ENCODE measurements at regions not wholly inside any gene's neighbourhood (a gene's known extent, or its start where the extent isn't known, plus 50 kb on each side); places are given as distances from the start of the nearest gene placed in this dataset.

- Histone ChIP-seq H3K27me3 (no peaks in the 10 kb centered on the region), H3K9me3 (peaks cover 0 to 4% (median 2%) of the 10 kb centered on the region in 4 donors), H3K4me1 (no peaks in the 10 kb centered on the region), H3K27ac (replicated peaks in 1 of 4) (no peak overlapping the region), H3K36me3 (no peaks in the 10 kb centered on the region), H3K4me3 (no peak overlapping the region)
- TF ChIP-seq EP300 (IDR thresholded peaks at IDR 0.05) (no peak), POLR2AphosphoS5 (IDR thresholded peaks at IDR 0.05) (no peak), CTCF (IDR thresholded peaks at IDR 0.05) (no peak), POLR2A (IDR thresholded peaks at IDR 0.05; ENCODE audit: low read depth) (no peak)
- DNase-seq (ENCODE audit: extremely low spot score) = no peak
- intact Hi-C loops (cut with DNase I) = no loop called here
- 92% methylated on average over 3 of the region's 3 CpGs for WGBS
Observed at GRCh38 chr2:168357797-168358472, 98.1 kb upstream of the CERS6 start.

- no peaks in the 10 kb centered on the region for H3K4me1 ChIP-seq
- intact Hi-C loops (cut with DNase I) = no loop called here
- DNase-seq (ENCODE audit: extremely low spot score) = no peak
- no peaks in the 10 kb centered on the region for H3K9me3 ChIP-seq
- H3K27me3 ChIP-seq = no peaks in the 10 kb centered on the region
- TF ChIP-seq CTCF (IDR thresholded peaks at IDR 0.05) (no peak), POLR2A (IDR thresholded peaks at IDR 0.05; ENCODE audit: low read depth) (no peak), EP300 (IDR thresholded peaks at IDR 0.05) (no peak), POLR2AphosphoS5 (IDR thresholded peaks at IDR 0.05) (no peak)
- no peak overlapping the region for H3K27ac ChIP-seq (replicated peaks in 1 of 4)
- no peak overlapping the region for H3K4me3 ChIP-seq
- WGBS = 100% methylated on average over 1 of the region's 1 CpG
- no peaks in the 10 kb centered on the region for H3K36me3 ChIP-seq
Observed at GRCh38 chr2:168359082-168359481, 97.0 kb upstream of the CERS6 start.

- no peak for DNase-seq (ENCODE audit: extremely low spot score)
- 89% methylated on average over 4 of the region's 4 CpGs for whole genome bisulfite sequencing
Observed at GRCh38 chr2:168363347-168364092, 92.6 kb upstream of the CERS6 start.

GRCh38 chr2:168365094-168365621 is 90.9 kb upstream of the CERS6 start:
- Histone ChIP-seq H3K4me1 (no peaks in the 10 kb centered on the region), H3K27me3 (no peaks in the 10 kb centered on the region), H3K9me3 (no peaks in the 10 kb centered on the region), H3K36me3 (no peaks in the 10 kb centered on the region), H3K27ac (replicated peaks in 1 of 4) (no peak overlapping the region), H3K4me3 (no peak overlapping the region)
- intact Hi-C loops (cut with DNase I) = no loop called here
- no peak for DNase-seq (ENCODE audit: extremely low spot score)
- TF ChIP-seq POLR2A (IDR thresholded peaks at IDR 0.05; ENCODE audit: low read depth) = no peak
- TF ChIP-seq CTCF (IDR thresholded peaks at IDR 0.05) = no peak
- no peak for TF ChIP-seq EP300 (IDR thresholded peaks at IDR 0.05)
- TF ChIP-seq POLR2AphosphoS5 (IDR thresholded peaks at IDR 0.05) = no peak
- WGBS = 84% methylated on average over 6 of the region's 6 CpGs

More at GRCh38 chr2:168363347-168364092, 92.6 kb upstream of the CERS6 start:
- H3K27me3 ChIP-seq = no peaks in the 10 kb centered on the region
- H3K9me3 ChIP-seq = no peaks in the 10 kb centered on the region
- H3K27ac ChIP-seq (replicated peaks in 1 of 4) = no peak overlapping the region
- no peak overlapping the region for H3K4me3 ChIP-seq
- TF ChIP-seq POLR2AphosphoS5 (IDR thresholded peaks at IDR 0.05) = no peak
- TF ChIP-seq POLR2A (IDR thresholded peaks at IDR 0.05; ENCODE audit: low read depth) = no peak
- no peak for TF ChIP-seq EP300 (IDR thresholded peaks at IDR 0.05)
- no peak for TF ChIP-seq CTCF (IDR thresholded peaks at IDR 0.05)
- H3K36me3 ChIP-seq = no peaks in the 10 kb centered on the region
- no peaks in the 10 kb centered on the region for H3K4me1 ChIP-seq
- intact Hi-C loops (cut with DNase I) = no loop called here
